ENCODE measurements at regions not wholly inside any gene's neighbourhood (a gene's known extent, or its start where the extent isn't known, plus 50 kb on each side); places are given as distances from the start of the nearest gene placed in this dataset.
A peak's percentile ranks its signal among the peaks of the same experiment; 100 is the strongest.

DNA sequence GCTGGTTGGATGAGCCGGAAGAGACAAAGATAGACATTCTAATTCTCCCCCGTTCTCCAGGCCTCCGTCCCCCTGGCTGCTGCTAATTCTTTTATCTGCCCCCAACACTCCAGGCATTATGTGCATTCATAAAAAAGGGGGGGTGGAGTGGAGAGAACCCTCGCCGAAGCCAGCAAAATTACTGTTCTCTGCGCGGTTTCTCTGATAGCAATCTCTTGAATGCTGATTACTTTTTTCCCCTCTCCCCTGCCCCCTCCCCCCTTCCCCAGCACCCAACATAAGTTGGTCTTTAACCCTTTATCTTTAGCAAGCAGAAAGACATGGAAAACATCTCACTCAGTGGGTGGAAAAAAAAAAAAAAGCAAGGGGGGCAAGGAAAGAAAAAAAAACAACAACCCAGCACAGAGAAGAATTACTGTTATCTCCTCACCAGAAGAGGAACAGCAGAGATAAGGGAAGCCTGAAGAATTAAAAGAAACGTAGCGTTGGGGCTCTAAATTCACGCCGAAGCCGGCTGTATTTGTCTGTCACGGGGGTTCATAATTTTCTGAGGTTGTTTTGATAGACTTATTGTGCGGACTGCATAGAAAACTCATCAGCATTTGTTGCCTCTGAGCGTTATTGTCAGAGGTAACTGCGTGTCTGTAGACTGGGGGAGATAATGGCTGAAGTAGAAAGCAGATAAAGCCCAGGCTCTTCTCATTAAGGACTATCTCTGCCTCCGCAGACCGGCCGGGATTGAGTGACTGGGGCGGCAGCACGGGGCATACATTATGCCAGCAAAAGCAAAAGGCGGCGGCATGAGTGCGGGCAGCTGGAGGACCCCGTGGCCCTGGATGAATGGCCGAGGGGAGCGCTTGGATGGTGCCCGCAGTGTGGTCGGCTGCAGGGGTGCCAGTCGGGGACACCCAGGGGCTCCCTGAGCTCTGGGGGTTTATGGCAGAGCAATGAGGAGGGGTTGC, 126.9 kb downstream of the MRM1 start:
- peaks cover 7% of the 10 kb centered on the region for H3K4me1 ChIP-seq (ENCODE audit: control insufficient read depth, low read length)

DNA sequence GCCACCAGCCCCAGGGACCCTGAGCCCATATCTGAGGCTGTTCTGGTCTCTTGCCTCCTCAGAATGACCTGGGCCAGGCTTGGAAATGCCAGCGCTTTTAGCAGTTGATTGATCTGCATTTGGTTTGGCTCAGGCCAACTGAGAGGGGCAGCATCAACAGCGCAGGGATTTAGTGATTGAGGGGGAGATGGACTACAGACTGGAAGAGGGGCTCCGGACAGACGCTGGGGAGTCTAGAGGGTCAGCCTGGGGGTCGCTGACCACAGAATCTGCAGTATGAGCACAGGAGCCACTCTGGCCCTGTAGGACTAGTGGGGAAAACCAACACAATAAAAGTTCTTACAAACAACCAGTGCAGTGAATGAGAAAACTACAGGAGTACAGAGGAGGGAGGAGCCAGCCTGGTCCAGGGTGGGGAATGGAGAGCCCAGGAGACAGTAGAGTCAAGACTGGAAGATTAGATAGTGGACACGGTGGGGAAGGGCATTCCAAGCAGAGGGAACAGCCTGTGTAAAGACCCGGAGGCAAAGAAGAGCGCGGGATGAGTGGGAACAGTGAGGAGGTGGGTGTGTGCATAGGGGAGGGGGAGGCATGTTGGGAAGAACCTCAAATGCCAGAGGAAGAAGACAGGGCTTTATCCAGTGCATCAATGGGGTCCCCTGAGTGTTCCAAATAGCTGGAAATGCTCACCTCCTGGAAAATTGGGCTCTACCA, 128.9 kb downstream of the MRM1 start:
- no peaks in the 10 kb centered on the region for H3F3A ChIP-seq (ENCODE audit: control insufficient read depth, insufficient read depth)
- H3K36me3 ChIP-seq (ENCODE audit: control insufficient read depth, low read length) = no peaks in the 10 kb centered on the region
- no peaks in the 10 kb centered on the region for H3K9me2 ChIP-seq (replicated peaks; ENCODE audit: control insufficient read depth, low read length)
- H3K27ac ChIP-seq (ENCODE audit: low read depth, low read length) = no peak overlapping the region
- no peaks in the 10 kb centered on the region for H3K79me2 ChIP-seq (ENCODE audit: control insufficient read depth, low read length)
- peaks cover 7% of the 10 kb centered on the region for H3K4me1 ChIP-seq (ENCODE audit: control insufficient read depth, low read length)
- H3K27me3 ChIP-seq (ENCODE audit: control insufficient read depth, low read length) = peaks cover 22% of the 10 kb centered on the region
- TF ChIP-seq, protein P1, sequence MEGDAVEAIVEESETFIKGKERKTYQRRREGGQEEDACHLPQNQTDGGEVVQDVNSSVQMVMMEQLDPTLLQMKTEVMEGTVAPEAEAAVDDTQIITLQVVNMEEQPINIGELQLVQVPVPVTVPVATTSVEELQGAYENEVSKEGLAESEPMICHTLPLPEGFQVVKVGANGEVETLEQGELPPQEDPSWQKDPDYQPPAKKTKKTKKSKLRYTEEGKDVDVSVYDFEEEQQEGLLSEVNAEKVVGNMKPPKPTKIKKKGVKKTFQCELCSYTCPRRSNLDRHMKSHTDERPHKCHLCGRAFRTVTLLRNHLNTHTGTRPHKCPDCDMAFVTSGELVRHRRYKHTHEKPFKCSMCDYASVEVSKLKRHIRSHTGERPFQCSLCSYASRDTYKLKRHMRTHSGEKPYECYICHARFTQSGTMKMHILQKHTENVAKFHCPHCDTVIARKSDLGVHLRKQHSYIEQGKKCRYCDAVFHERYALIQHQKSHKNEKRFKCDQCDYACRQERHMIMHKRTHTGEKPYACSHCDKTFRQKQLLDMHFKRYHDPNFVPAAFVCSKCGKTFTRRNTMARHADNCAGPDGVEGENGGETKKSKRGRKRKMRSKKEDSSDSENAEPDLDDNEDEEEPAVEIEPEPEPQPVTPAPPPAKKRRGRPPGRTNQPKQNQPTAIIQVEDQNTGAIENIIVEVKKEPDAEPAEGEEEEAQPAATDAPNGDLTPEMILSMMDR (IDR thresholded peaks at IDR 0.05; ENCODE audit: low read depth, low read length, poor library complexity, severe bottlenecking) = no peak
- no peak for TF ChIP-seq EZH2phosphoT487 (IDR thresholded peaks at IDR 0.05; ENCODE audit: borderline replicate concordance, low read length)
- no peaks in the 10 kb centered on the region for H4K20me1 ChIP-seq (ENCODE audit: control insufficient read depth, insufficient read depth, low read depth, low read length)
- H3K4me3 ChIP-seq (ENCODE audit: low read length) = no peak overlapping the region
- no peak overlapping the region for H3K4me2 ChIP-seq (ENCODE audit: low read length)
- no peaks in the 10 kb centered on the region for H3K9me3 ChIP-seq (ENCODE audit: control insufficient read depth, insufficient read depth, low read length)

More for the DNA sequence above, 126.9 kb downstream of the MRM1 start:
- Histone ChIP-seq H3K9me3 (ENCODE audit: control insufficient read depth, insufficient read depth, low read length) (no peaks in the 10 kb centered on the region), H3K27ac (ENCODE audit: low read depth, low read length) (no peak overlapping the region), H3K4me3 (ENCODE audit: low read length) (no peak overlapping the region), H3K79me2 (ENCODE audit: control insufficient read depth, low read length) (no peaks in the 10 kb centered on the region), H4K20me1 (ENCODE audit: control insufficient read depth, insufficient read depth, low read depth, low read length) (no peaks in the 10 kb centered on the region), H3K36me3 (ENCODE audit: control insufficient read depth, low read length) (no peaks in the 10 kb centered on the region), H3K4me2 (ENCODE audit: low read length) (peak overlapping the region; percentile 7; the same call in 1 of the 2 replicates), H3F3A (ENCODE audit: control insufficient read depth, insufficient read depth) (no peaks in the 10 kb centered on the region), H3K27me3 (ENCODE audit: control insufficient read depth, low read length) (peaks cover 22% of the 10 kb centered on the region), H3K9me2 (replicated peaks; ENCODE audit: control insufficient read depth, low read length) (no peaks in the 10 kb centered on the region)
- TF ChIP-seq EZH2phosphoT487 (IDR thresholded peaks at IDR 0.05; ENCODE audit: borderline replicate concordance, low read length) = no peak
- TF ChIP-seq, protein P1 (IDR thresholded peaks at IDR 0.05; ENCODE audit: low read depth, low read length, poor library complexity, severe bottlenecking) = no peak

DNA sequence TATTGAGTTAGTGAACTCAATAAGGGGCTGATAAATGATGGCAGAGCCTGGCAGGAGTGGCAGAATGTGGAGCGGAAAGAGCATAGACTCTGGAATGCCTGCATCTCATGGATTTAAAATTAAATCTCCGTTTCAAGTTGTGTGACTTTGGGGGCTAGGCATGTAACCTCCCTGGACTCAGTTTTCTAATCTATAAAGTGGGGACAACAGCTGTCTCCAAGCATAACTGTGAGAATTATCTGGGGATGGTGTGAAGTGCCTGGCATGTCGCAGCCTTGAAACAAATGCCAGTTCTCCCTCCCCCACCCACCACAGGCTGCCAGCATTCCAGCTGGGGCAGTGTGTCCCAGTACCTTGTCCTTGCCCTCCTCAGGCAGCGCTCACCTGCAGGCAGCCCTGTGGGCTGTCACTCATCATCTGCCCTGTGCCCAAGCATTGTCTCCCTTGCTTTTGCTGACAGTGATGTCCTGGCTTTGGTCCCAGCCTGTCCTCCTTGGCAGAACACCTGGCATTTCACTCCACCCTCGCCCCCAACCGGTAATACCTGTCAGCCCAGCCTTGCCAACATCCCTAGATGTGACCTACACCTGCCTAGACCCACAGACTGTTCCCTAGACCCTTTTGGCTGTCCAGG, 129.6 kb downstream of the MRM1 start:
- Histone ChIP-seq H3K79me2 (ENCODE audit: control insufficient read depth, low read length) (no peaks in the 10 kb centered on the region), H3K27ac (ENCODE audit: low read depth, low read length) (no peak overlapping the region), H3K36me3 (ENCODE audit: control insufficient read depth, low read length) (no peaks in the 10 kb centered on the region), H3K4me2 (ENCODE audit: low read length) (no peak overlapping the region), H3K27me3 (ENCODE audit: control insufficient read depth, low read length) (peaks cover 22% of the 10 kb centered on the region), H3K4me1 (ENCODE audit: control insufficient read depth, low read length) (peaks cover 7% of the 10 kb centered on the region), H3K9me2 (replicated peaks; ENCODE audit: control insufficient read depth, low read length) (no peaks in the 10 kb centered on the region), H3K4me3 (ENCODE audit: low read length) (no peak overlapping the region), H4K20me1 (ENCODE audit: control insufficient read depth, insufficient read depth, low read depth, low read length) (no peaks in the 10 kb centered on the region), H3K9me3 (ENCODE audit: control insufficient read depth, insufficient read depth, low read length) (no peaks in the 10 kb centered on the region), H3F3A (ENCODE audit: control insufficient read depth, insufficient read depth) (no peaks in the 10 kb centered on the region)
- no peak for TF ChIP-seq EZH2phosphoT487 (IDR thresholded peaks at IDR 0.05; ENCODE audit: borderline replicate concordance, low read length)
